Anterior cingulate cortex (tissue), 58 donors: ENCODE measurements at regions not wholly inside any gene's neighbourhood (a gene's known extent, or its start where the extent isn't known, plus 50 kb on each side); places are given as distances from the start of the nearest gene placed in this dataset.
A peak's percentile ranks its signal among the peaks of the same experiment; 100 is the strongest.

Source experiments
- DNase-seq, 58 donors: peaks; one replicate each; lab custom pipeline; 2025; lab: John Stamatoyannopoulos, UW

- no peak for DNase-seq
Observed at GRCh38 chr1:29722598-29722997, 486.3 kb downstream of the PTPRU start.

- no peak for DNase-seq
Observed at GRCh38 chr1:29719253-29719652, 482.9 kb downstream of the PTPRU start.

- DNase-seq, result no peak
Observed at GRCh38 chr1:29718791-29719190, 482.5 kb downstream of the PTPRU start.

- no peak for DNase-seq
Observed at GRCh38 chr1:29716306-29716705, 480.0 kb downstream of the PTPRU start.

- no peak for DNase-seq
Observed at GRCh38 chr1:29713857-29714256, 477.5 kb downstream of the PTPRU start.

GRCh38 chr1:29712801-29713200 is 476.5 kb downstream of the PTPRU start:
- DNase-seq, result no peak

GRCh38 chr1:29712284-29712651 is 475.9 kb downstream of the PTPRU start:
- DNase-seq, result no peak

GRCh38 chr1:29711582-29712283 is 475.4 kb downstream of the PTPRU start:
- DNase-seq, result no peak

- DNase-seq, result no peak
Observed at GRCh38 chr1:29709704-29710280, 473.5 kb downstream of the PTPRU start.

GRCh38 chr1:29708796-29709703 is 472.7 kb downstream of the PTPRU start:
- no peak for DNase-seq

- DNase-seq, result no peak
Observed at GRCh38 chr1:29708381-29708780, 472.1 kb downstream of the PTPRU start.

- DNase-seq, result no peak
Observed at GRCh38 chr1:29707796-29708195, 471.5 kb downstream of the PTPRU start.

- DNase-seq, result peak in 1 of 58 donors; percentile 11
Observed at GRCh38 chr1:29706936-29707335, 470.6 kb downstream of the PTPRU start.

GRCh38 chr1:29704430-29704829 is 468.1 kb downstream of the PTPRU start:
- no peak for DNase-seq

GRCh38 chr1:29703596-29704370 is 467.5 kb downstream of the PTPRU start:
- peak in 6 of 58 donors; percentile 2 to 16 (median 9) for DNase-seq

- no peak for DNase-seq
Observed at GRCh38 chr1:29700491-29700890, 464.2 kb downstream of the PTPRU start.

GRCh38 chr1:29698626-29699025 is 462.3 kb downstream of the PTPRU start:
- no peak for DNase-seq

GRCh38 chr1:29698033-29698432 is 461.7 kb downstream of the PTPRU start:
- peak in 1 of 58 donors; percentile 27 for DNase-seq

- DNase-seq, result no peak
Observed at GRCh38 chr1:29697391-29697780, 461.1 kb downstream of the PTPRU start.

GRCh38 chr1:29696656-29697390 is 460.5 kb downstream of the PTPRU start:
- no peak for DNase-seq
